T-cell (primary cell): ENCODE measurements at regions not wholly inside any gene's neighbourhood (a gene's known extent, or its start where the extent isn't known, plus 50 kb on each side); places are given as distances from the start of the nearest gene placed in this dataset.

Experiments
- ATAC-seq, 4 experiments: fragments of 200-7000 bp in 3 of 4; fragments of 150-1000 bp in 1 of 4; cut with Tn5 transposase; replicated peaks in 1 of 4; 1 replicate in 3 of 4; 2 replicates in 1 of 4; pipeline ENCODE4 v1.10.0; 2021; ENCODE audit warnings: moderate library complexity in 3 of 4, mild to moderate bottlenecking in 2 of 4, moderate number of reproducible peaks in 1 of 4
- CTCF ChIA-PET, 2 donors: fragments of 300-600 bp; sonication (Branson Sonifier 250); formaldehyde crosslinking; loops; one replicate each; lab custom pipeline; 2022; ENCODE audit warnings: antibody characterized with exemption in 2 of 2; lab: Charles Lee
- POLR2A ChIA-PET, 2 donors: fragments of 300-600 bp; sonication (Branson Sonifier 250); formaldehyde crosslinking; loops; one replicate each; lab custom pipeline; 2022; ENCODE audit warnings: antibody characterized with exemption in 2 of 2; lab: Charles Lee
- DNase-seq, 35 experiments: peaks; one replicate each; pipeline versions ENCODE4 v3.0.0 to v3.0.0-alpha.2; 2013 to 2023
- H3K27ac ChIP-seq: one replicate; pipeline ENCODE4 v1.5.1; 2013; ENCODE audit warnings: low read length
- H3K27me3 ChIP-seq, 2 experiments: replicated peaks in 1 of 2; 1 replicate in 1 of 2; 2 replicates in 1 of 2; pipeline versions ENCODE4 v1.6.1 to v1.7.0; 2013; ENCODE audit warnings: low read length in 1 of 2, mixed read lengths in 1 of 2; ENCODE audit not compliant: control insufficient read depth in 2 of 2, insufficient read depth in 2 of 2; ENCODE audit errors: extremely low read depth in 1 of 2
- H3K36me3 ChIP-seq, 2 donors: 1 replicate in 1 of 2; 2 replicates in 1 of 2; pipeline versions ENCODE4 v1.6.1 to v1.7.0; 2013; ENCODE audit warnings: low read length in 1 of 2; ENCODE audit not compliant: control insufficient read depth in 2 of 2, insufficient read depth in 1 of 2; ENCODE audit errors: extremely low read depth in 1 of 2
- H3K4me1 ChIP-seq, 2 experiments: 1 replicate in 1 of 2; 2 replicates in 1 of 2; pipeline versions ENCODE4 v1.6.1 to v1.7.0; 2013; ENCODE audit warnings: low read length in 2 of 2, mixed read lengths in 1 of 2; ENCODE audit not compliant: insufficient read depth in 2 of 2, control insufficient read depth in 1 of 2; ENCODE audit errors: extremely low read depth in 1 of 2
- H3K4me3 ChIP-seq, 2 donors: 1 replicate in 1 of 2; 2 replicates in 1 of 2; pipeline versions ENCODE4 v1.5.1 to v1.7.0; 2013; ENCODE audit warnings: mild to moderate bottlenecking in 2 of 2, low read length in 1 of 2, moderate library complexity in 1 of 2; ENCODE audit not compliant: control insufficient read depth in 1 of 2; ENCODE audit errors: extremely low read depth in 1 of 2
- H3K9me3 ChIP-seq: 2 replicates; pipeline ENCODE4 v1.7.0; 2013
- H3K27ac Mint-ChIP-seq, 2 donors: one replicate each; pipeline ENCODE4 v1.8.0; 2020 to 2021; ENCODE audit warnings: mild to moderate bottlenecking in 2 of 2, mixed read lengths in 2 of 2
- H3K27me3 Mint-ChIP-seq, 2 donors: one replicate each; pipeline ENCODE4 v1.8.0; 2021 to 2022; ENCODE audit warnings: mixed read lengths in 2 of 2
- H3K36me3 Mint-ChIP-seq: one replicate; pipeline ENCODE4 v1.8.0; 2021; ENCODE audit warnings: mixed read lengths
- H3K4me1 Mint-ChIP-seq, 3 donors: one replicate each; pipeline ENCODE4 v1.8.0; 2020 to 2022; ENCODE audit warnings: mixed read lengths in 3 of 3, mild to moderate bottlenecking in 1 of 3
- H3K4me3 Mint-ChIP-seq, 3 donors: one replicate each; pipeline ENCODE4 v1.8.0; 2020 to 2022; ENCODE audit warnings: mild to moderate bottlenecking in 3 of 3, mixed read lengths in 3 of 3, moderate library complexity in 3 of 3
- H3K9me3 Mint-ChIP-seq, 3 donors: one replicate each; pipeline ENCODE4 v1.8.0; 2020 to 2022; ENCODE audit warnings: mixed read lengths in 3 of 3
- WGBS: methylation state at CpG from one replicate; pipeline ENCODE4 v1.1.5; 2013; ENCODE audit warnings: missing lambda C conversion rate; ENCODE audit not compliant: insufficient coverage; 5-methylcytosine and 5-hydroxymethylcytosine counted together

DNA sequence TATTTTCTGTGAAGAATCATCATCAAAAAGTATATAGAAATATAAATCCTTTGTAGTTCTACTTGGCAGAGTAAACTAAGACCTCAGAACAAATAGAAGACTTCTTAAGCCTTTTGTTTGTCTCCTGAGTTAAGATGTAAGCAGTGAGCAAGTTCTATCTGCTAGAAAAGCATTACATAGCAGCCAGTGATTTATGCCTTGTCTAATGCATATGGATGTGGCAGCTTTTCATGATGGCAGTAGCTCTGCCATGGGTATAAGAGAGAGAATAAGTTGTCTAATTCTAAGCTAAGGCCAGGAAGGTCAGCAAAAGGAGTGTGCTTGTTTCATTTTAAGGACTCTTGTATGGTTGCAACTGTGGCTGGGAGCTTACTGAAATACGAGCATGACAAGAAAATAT is 920.2 kb downstream of the GRIK2 start:
- Histone ChIP-seq H3K27ac (no peak overlapping the region), H3K4me3 (no peak overlapping the region), H3K4me1 (no peaks in the 10 kb centered on the region), H3K9me3 (no peaks in the 10 kb centered on the region), H3K27me3 (no peaks in the 10 kb centered on the region), H3K36me3 (no peaks in the 10 kb centered on the region)
- ATAC-seq, result no peak
- no peak for DNase-seq
- no CpG with 5 or more reads among the region's 1 CpG for WGBS
- Mint-ChIP-seq H3K27ac (no peak overlapping the region), H3K4me1 (no peaks in the 10 kb centered on the region), H3K4me3 (no peak overlapping the region), H3K27me3 (no peaks in the 10 kb centered on the region), H3K36me3 (no peaks in the 10 kb centered on the region), H3K9me3 (peaks cover 7 to 13% (median 8%) of the 10 kb centered on the region in 3 donors)
- ChIA-PET CTCF (no interaction called here), POLR2A (interaction anchor here in 1 of 2 donors (0.6 kb wide), 1 partner anchor 898 kb away, joined by 4 read pairs; no protein-coding TSS in a partner anchor)

DNA sequence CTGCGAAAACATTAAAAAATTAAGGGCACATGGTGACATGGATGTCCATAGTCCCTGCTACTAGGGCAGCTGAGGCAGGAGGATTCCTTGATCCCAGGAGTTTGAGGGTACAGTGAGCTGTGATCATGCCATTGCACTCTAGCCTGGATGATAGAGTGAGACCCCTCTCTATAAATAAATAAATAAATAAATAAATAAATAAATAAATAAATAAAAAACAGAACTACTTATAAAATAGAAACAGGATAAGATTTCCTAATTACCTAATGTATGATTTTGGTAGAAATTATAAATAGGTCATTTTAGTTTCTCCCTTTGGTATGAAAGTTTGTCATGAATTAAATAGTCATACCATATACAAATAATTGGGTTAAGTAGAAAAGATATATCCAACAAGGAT is 916.2 kb downstream of the GRIK2 start:
- POLR2A ChIA-PET, result no interaction called here
- CTCF ChIA-PET, result no interaction called here
- no peak overlapping the region for H3K27ac Mint-ChIP-seq
- no peaks in the 10 kb centered on the region for H3K4me1 Mint-ChIP-seq
- Histone ChIP-seq H3K4me1 (no peaks in the 10 kb centered on the region), H3K36me3 (no peaks in the 10 kb centered on the region), H3K27me3 (no peaks in the 10 kb centered on the region), H3K4me3 (no peak overlapping the region), H3K27ac (no peak overlapping the region), H3K9me3 (no peaks in the 10 kb centered on the region)
- DNase-seq (no peak), ATAC-seq (no peak)
- peaks cover 6 to 27% (median 21%) of the 10 kb centered on the region in 3 donors for H3K9me3 Mint-ChIP-seq
- WGBS, result no CpG with 5 or more reads among the region's 1 CpG
- H3K4me3 Mint-ChIP-seq, result no peak overlapping the region
- H3K36me3 Mint-ChIP-seq, result no peaks in the 10 kb centered on the region
- H3K27me3 Mint-ChIP-seq, result no peaks in the 10 kb centered on the region

DNA sequence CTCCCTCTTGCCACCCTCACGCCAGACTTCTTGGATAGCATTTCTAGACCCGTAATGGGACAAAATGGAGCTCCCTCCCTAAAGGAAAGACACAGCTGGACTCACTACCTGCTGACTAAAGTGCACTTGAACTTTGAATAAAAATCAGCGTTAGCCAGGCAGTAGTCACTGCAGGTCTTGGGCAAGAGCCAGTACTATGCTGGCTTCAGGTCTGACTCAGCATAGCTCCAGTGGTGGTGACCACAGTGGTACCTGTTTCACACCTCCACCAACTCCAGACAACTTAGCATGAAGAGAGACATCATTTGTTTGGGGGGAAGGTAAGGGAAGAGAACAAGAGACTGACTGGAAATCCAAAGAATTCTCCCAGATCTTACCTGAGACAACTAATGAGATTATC is 906.8 kb downstream of the GRIK2 start:
- ChIA-PET POLR2A (no interaction called here), CTCF (no interaction called here)
- DNase-seq, result no peak
- Histone ChIP-seq H3K4me3 (no peak overlapping the region), H3K4me1 (no peaks in the 10 kb centered on the region), H3K27me3 (no peaks in the 10 kb centered on the region), H3K9me3 (no peaks in the 10 kb centered on the region), H3K36me3 (no peaks in the 10 kb centered on the region), H3K27ac (no peak overlapping the region)
- H3K4me3 Mint-ChIP-seq, result no peak overlapping the region
- H3K9me3 Mint-ChIP-seq, result peaks cover 14 to 23% (median 22%) of the 10 kb centered on the region in 3 donors
- WGBS, result 94% methylated on average over 2 of the region's 3 CpGs
- no peak for ATAC-seq
- H3K27ac Mint-ChIP-seq, result no peak overlapping the region
- H3K36me3 Mint-ChIP-seq, result no peaks in the 10 kb centered on the region
- no peaks in the 10 kb centered on the region for H3K4me1 Mint-ChIP-seq
- no peaks in the 10 kb centered on the region for H3K27me3 Mint-ChIP-seq

DNA sequence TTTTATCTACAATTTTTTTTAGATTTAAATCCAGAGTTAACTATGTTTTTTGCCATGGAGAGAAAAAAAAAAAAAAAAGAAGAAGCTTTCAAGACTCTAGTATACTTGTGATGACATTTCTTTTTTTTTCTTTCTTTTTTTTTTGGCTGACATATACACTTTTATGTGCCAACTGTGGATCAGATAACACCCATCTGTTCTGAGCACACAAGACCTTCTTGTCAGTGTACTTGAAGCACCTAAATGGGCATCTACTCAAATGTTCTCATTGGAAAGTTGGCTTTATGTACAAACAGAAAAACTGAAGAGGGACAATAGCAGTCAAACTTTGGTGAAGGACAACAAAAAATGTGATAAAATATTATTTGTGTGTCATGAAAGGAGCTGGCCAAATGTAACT is 904.5 kb downstream of the GRIK2 start:
- Histone ChIP-seq H3K9me3 (no peaks in the 10 kb centered on the region), H3K27ac (no peak overlapping the region), H3K4me3 (no peak overlapping the region), H3K36me3 (no peaks in the 10 kb centered on the region), H3K4me1 (no peaks in the 10 kb centered on the region), H3K27me3 (no peaks in the 10 kb centered on the region)
- Mint-ChIP-seq H3K9me3 (peaks cover 10 to 37% (median 17%) of the 10 kb centered on the region in 3 donors), H3K36me3 (no peaks in the 10 kb centered on the region), H3K27ac (no peak overlapping the region), H3K27me3 (no peaks in the 10 kb centered on the region), H3K4me1 (no peaks in the 10 kb centered on the region), H3K4me3 (no peak overlapping the region)
- ATAC-seq (no peak), DNase-seq (no peak)
- POLR2A ChIA-PET, result interaction anchor here in 1 of 2 donors (0.8 kb wide), 1 partner anchor 1569 kb away, joined by 15 read pairs; no protein-coding TSS in a partner anchor
- CTCF ChIA-PET, result no interaction called here
